Central memory CD8-positive, alpha-beta T cell (primary cell): ENCODE measurements at regions not wholly inside any gene's neighbourhood (a gene's known extent, or its start where the extent isn't known, plus 50 kb on each side); places are given as distances from the start of the nearest gene placed in this dataset.
A peak's percentile ranks its signal among the peaks of the same experiment; 100 is the strongest.

Source experiments
- ATAC-seq: fragments of 150-1000 bp; cut with Tn5 transposase; replicated peaks from 2 replicates; pipeline ENCODE4 v1.10.0; 2022; ENCODE audit warnings: mild to moderate bottlenecking, moderate FRiP score, moderate number of reproducible peaks; ENCODE audit not compliant: poor library complexity, severe bottlenecking; ENCODE audit errors: extremely low read depth
- DNase-seq, 2 donors: peaks; one replicate each; pipeline ENCODE4 v3.0.0; 2021; ENCODE audit warnings: low spot score in 2 of 2
- H3K27ac Mint-ChIP-seq: one replicate; pipeline ENCODE4 v1.8.0; 2022; ENCODE audit warnings: low read depth, mild to moderate bottlenecking, moderate library complexity, mixed read lengths
- H3K27me3 Mint-ChIP-seq: one replicate; pipeline ENCODE4 v1.8.0; 2022; ENCODE audit warnings: mixed read lengths
- H3K36me3 Mint-ChIP-seq: one replicate; pipeline ENCODE4 v1.8.0; 2022; ENCODE audit warnings: mild to moderate bottlenecking, moderate library complexity, mixed read lengths; ENCODE audit not compliant: insufficient read depth
- H3K4me1 Mint-ChIP-seq: one replicate; pipeline ENCODE4 v1.8.0; 2022; ENCODE audit warnings: mixed read lengths
- H3K4me3 Mint-ChIP-seq: one replicate; pipeline ENCODE4 v1.8.0; 2022; ENCODE audit warnings: mild to moderate bottlenecking, moderate library complexity, mixed read lengths
- H3K9me3 Mint-ChIP-seq: one replicate; pipeline ENCODE4 v1.8.0; 2022; ENCODE audit warnings: mixed read lengths

- ATAC-seq (no peak), DNase-seq (no peak)
- Mint-ChIP-seq H3K4me3 (no peak overlapping the region), H3K9me3 (peaks cover 9% of the 10 kb centered on the region), H3K27ac (no peak overlapping the region), H3K36me3 (no peaks in the 10 kb centered on the region), H3K27me3 (no peaks in the 10 kb centered on the region), H3K4me1 (no peaks in the 10 kb centered on the region)
Measured at GRCh38 chr4:132530861-132531260, 618.2 kb upstream of the PCDH10 start.

- ATAC-seq: no peak
- H3K4me3 Mint-ChIP-seq: no peak overlapping the region
Measured at GRCh38 chr4:132540268-132540667, 608.8 kb upstream of the PCDH10 start.

GRCh38 chr4:132540797-132541196 lies 608.3 kb upstream of the PCDH10 start:
- ATAC-seq: no peak
- H3K27me3 Mint-ChIP-seq: no peaks in the 10 kb centered on the region
- H3K36me3 Mint-ChIP-seq: no peaks in the 10 kb centered on the region
- H3K9me3 Mint-ChIP-seq: peaks cover 24% of the 10 kb centered on the region
- H3K27ac Mint-ChIP-seq: no peak overlapping the region
- no peak overlapping the region for H3K4me3 Mint-ChIP-seq
- H3K4me1 Mint-ChIP-seq: no peaks in the 10 kb centered on the region
- DNase-seq: no peak

More at GRCh38 chr4:132540268-132540667, 608.8 kb upstream of the PCDH10 start:
- no peak for DNase-seq
- H3K27me3 Mint-ChIP-seq: no peaks in the 10 kb centered on the region
- peaks cover 27% of the 10 kb centered on the region for H3K9me3 Mint-ChIP-seq
- H3K27ac Mint-ChIP-seq: no peak overlapping the region
- no peaks in the 10 kb centered on the region for H3K36me3 Mint-ChIP-seq
- H3K4me1 Mint-ChIP-seq: no peaks in the 10 kb centered on the region

GRCh38 chr4:132542228-132542627 lies 606.9 kb upstream of the PCDH10 start:
- ATAC-seq (no peak), DNase-seq (no peak)
- Mint-ChIP-seq H3K4me1 (no peaks in the 10 kb centered on the region), H3K4me3 (no peak overlapping the region), H3K27me3 (no peaks in the 10 kb centered on the region), H3K36me3 (no peaks in the 10 kb centered on the region), H3K9me3 (peaks cover 21% of the 10 kb centered on the region), H3K27ac (no peak overlapping the region)

- no peak overlapping the region for H3K27ac Mint-ChIP-seq
- no peaks in the 10 kb centered on the region for H3K36me3 Mint-ChIP-seq
- ATAC-seq: no peak
- no peaks in the 10 kb centered on the region for H3K4me1 Mint-ChIP-seq
- H3K9me3 Mint-ChIP-seq: peaks cover 9% of the 10 kb centered on the region
- no peak for DNase-seq
- no peak overlapping the region for H3K4me3 Mint-ChIP-seq
- no peaks in the 10 kb centered on the region for H3K27me3 Mint-ChIP-seq
Measured at GRCh38 chr4:132548463-132548862, 600.6 kb upstream of the PCDH10 start.

GRCh38 chr4:132556316-132556715 lies 592.8 kb upstream of the PCDH10 start:
- peaks cover 33% of the 10 kb centered on the region for H3K9me3 Mint-ChIP-seq

GRCh38 chr4:132557660-132558059 lies 591.4 kb upstream of the PCDH10 start:
- H3K4me3 Mint-ChIP-seq: no peak overlapping the region
- no peaks in the 10 kb centered on the region for H3K36me3 Mint-ChIP-seq
- no peak for ATAC-seq
- no peaks in the 10 kb centered on the region for H3K27me3 Mint-ChIP-seq
- H3K9me3 Mint-ChIP-seq: peaks cover 29% of the 10 kb centered on the region
- DNase-seq: no peak
- H3K4me1 Mint-ChIP-seq: no peaks in the 10 kb centered on the region
- H3K27ac Mint-ChIP-seq: no peak overlapping the region

More at GRCh38 chr4:132556316-132556715, 592.8 kb upstream of the PCDH10 start:
- H3K27ac Mint-ChIP-seq: no peak overlapping the region
- no peak overlapping the region for H3K4me3 Mint-ChIP-seq
- no peak for DNase-seq
- H3K27me3 Mint-ChIP-seq: no peaks in the 10 kb centered on the region
- ATAC-seq: no peak
- no peaks in the 10 kb centered on the region for H3K36me3 Mint-ChIP-seq
- no peaks in the 10 kb centered on the region for H3K4me1 Mint-ChIP-seq

- Mint-ChIP-seq H3K27ac (no peak overlapping the region), H3K9me3 (peaks cover 6% of the 10 kb centered on the region), H3K36me3 (no peaks in the 10 kb centered on the region), H3K4me3 (no peak overlapping the region), H3K4me1 (no peaks in the 10 kb centered on the region), H3K27me3 (no peaks in the 10 kb centered on the region)
- ATAC-seq (no peak), DNase-seq (no peak)
Measured at GRCh38 chr4:132564920-132565319, 584.2 kb upstream of the PCDH10 start.

GRCh38 chr4:132565542-132565941 lies 583.6 kb upstream of the PCDH10 start:
- H3K27ac Mint-ChIP-seq: no peak overlapping the region
- no peaks in the 10 kb centered on the region for H3K36me3 Mint-ChIP-seq
- H3K4me1 Mint-ChIP-seq: no peaks in the 10 kb centered on the region
- DNase-seq (no peak), ATAC-seq (peak; percentile 10)
- peaks cover 8% of the 10 kb centered on the region for H3K9me3 Mint-ChIP-seq
- H3K27me3 Mint-ChIP-seq: no peaks in the 10 kb centered on the region
- H3K4me3 Mint-ChIP-seq: no peak overlapping the region

- no peaks in the 10 kb centered on the region for H3K4me1 Mint-ChIP-seq
- DNase-seq (no peak), ATAC-seq (no peak)
- no peaks in the 10 kb centered on the region for H3K27me3 Mint-ChIP-seq
- no peak overlapping the region for H3K4me3 Mint-ChIP-seq
- H3K27ac Mint-ChIP-seq: no peak overlapping the region
- H3K9me3 Mint-ChIP-seq: peaks cover 15% of the 10 kb centered on the region
- H3K36me3 Mint-ChIP-seq: no peaks in the 10 kb centered on the region
Measured at GRCh38 chr4:132572210-132572609, 576.9 kb upstream of the PCDH10 start.

GRCh38 chr4:132587626-132588025 lies 561.5 kb upstream of the PCDH10 start:
- H3K36me3 Mint-ChIP-seq: no peaks in the 10 kb centered on the region
- H3K9me3 Mint-ChIP-seq: no peaks in the 10 kb centered on the region
- ATAC-seq (no peak), DNase-seq (no peak)
- H3K27me3 Mint-ChIP-seq: no peaks in the 10 kb centered on the region
- no peaks in the 10 kb centered on the region for H3K4me1 Mint-ChIP-seq
- no peak overlapping the region for H3K27ac Mint-ChIP-seq
- no peak overlapping the region for H3K4me3 Mint-ChIP-seq

GRCh38 chr4:132592340-132592739 lies 556.8 kb upstream of the PCDH10 start:
- H3K9me3 Mint-ChIP-seq: no peaks in the 10 kb centered on the region
- H3K27me3 Mint-ChIP-seq: no peaks in the 10 kb centered on the region
- no peak overlapping the region for H3K4me3 Mint-ChIP-seq
- DNase-seq: no peak
- ATAC-seq: no peak
- H3K4me1 Mint-ChIP-seq: no peaks in the 10 kb centered on the region
- no peaks in the 10 kb centered on the region for H3K36me3 Mint-ChIP-seq
- no peak overlapping the region for H3K27ac Mint-ChIP-seq

- Mint-ChIP-seq H3K27me3 (no peaks in the 10 kb centered on the region), H3K9me3 (no peaks in the 10 kb centered on the region), H3K36me3 (no peaks in the 10 kb centered on the region)
Measured at GRCh38 chr4:132592850-132593249, 556.2 kb upstream of the PCDH10 start.

More at GRCh38 chr4:132592850-132593249, 556.2 kb upstream of the PCDH10 start:
- Mint-ChIP-seq H3K4me1 (no peaks in the 10 kb centered on the region), H3K27ac (no peak overlapping the region), H3K4me3 (no peak overlapping the region)
- no peak for ATAC-seq
- no peak for DNase-seq
